LNCaP clone FGC (cell line): ENCODE measurements at regions not wholly inside any gene's neighbourhood (a gene's known extent, or its start where the extent isn't known, plus 50 kb on each side); places are given as distances from the start of the nearest gene placed in this dataset.

ENCODE experiments used
- DNase-seq: peaks from one replicate; pipeline ENCODE4 v3.0.0-alpha.2; 2011; ENCODE audit warnings: low read depth
- H3K4me3 ChIP-seq: 2 replicates; pipeline ENCODE4 v1.5.1; 2011; ENCODE audit warnings: mild to moderate bottlenecking, low read depth, low read length, control low read depth
- TF ChIP-seq, protein P1 (sequence below): IDR thresholded peaks from 2 replicates; pipeline ENCODE4 v1.5.1; 2012; ENCODE audit warnings: mild to moderate bottlenecking; ENCODE audit not compliant: control insufficient read depth, insufficient read depth; ENCODE audit errors: extremely low read depth

DNA sequence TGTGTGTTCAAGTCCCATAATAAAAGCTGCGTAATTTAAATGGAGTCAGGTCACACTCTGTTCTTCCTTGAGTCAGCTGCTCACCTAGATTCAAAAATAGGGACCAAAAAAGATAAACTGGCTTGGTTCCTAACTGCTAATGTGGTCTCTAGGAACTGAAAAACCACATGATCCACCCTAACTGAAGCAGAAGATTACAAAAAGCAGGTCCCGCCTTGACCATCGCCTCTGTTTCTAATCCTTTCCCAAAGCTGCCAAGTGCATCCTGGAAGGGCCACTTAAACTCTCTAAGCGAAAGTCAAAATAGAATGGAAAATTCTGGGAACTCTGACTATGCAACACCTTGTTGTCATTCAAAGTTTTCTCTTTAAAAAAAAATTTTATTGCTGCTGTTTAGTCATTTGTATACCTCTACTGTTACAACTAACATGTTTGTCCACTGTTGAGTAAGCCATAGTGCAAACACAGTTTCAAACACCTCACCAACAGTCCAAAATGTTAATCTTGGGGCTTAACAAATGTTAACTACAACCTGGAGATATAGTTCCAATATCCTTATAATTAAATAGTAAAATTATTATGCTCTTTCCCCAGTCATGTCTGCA lies 88.9 kb upstream of the THBS1 start:
- TF ChIP-seq, protein P1, sequence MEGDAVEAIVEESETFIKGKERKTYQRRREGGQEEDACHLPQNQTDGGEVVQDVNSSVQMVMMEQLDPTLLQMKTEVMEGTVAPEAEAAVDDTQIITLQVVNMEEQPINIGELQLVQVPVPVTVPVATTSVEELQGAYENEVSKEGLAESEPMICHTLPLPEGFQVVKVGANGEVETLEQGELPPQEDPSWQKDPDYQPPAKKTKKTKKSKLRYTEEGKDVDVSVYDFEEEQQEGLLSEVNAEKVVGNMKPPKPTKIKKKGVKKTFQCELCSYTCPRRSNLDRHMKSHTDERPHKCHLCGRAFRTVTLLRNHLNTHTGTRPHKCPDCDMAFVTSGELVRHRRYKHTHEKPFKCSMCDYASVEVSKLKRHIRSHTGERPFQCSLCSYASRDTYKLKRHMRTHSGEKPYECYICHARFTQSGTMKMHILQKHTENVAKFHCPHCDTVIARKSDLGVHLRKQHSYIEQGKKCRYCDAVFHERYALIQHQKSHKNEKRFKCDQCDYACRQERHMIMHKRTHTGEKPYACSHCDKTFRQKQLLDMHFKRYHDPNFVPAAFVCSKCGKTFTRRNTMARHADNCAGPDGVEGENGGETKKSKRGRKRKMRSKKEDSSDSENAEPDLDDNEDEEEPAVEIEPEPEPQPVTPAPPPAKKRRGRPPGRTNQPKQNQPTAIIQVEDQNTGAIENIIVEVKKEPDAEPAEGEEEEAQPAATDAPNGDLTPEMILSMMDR = no peak
- no peak for DNase-seq
- no peak overlapping the region for H3K4me3 ChIP-seq

DNA sequence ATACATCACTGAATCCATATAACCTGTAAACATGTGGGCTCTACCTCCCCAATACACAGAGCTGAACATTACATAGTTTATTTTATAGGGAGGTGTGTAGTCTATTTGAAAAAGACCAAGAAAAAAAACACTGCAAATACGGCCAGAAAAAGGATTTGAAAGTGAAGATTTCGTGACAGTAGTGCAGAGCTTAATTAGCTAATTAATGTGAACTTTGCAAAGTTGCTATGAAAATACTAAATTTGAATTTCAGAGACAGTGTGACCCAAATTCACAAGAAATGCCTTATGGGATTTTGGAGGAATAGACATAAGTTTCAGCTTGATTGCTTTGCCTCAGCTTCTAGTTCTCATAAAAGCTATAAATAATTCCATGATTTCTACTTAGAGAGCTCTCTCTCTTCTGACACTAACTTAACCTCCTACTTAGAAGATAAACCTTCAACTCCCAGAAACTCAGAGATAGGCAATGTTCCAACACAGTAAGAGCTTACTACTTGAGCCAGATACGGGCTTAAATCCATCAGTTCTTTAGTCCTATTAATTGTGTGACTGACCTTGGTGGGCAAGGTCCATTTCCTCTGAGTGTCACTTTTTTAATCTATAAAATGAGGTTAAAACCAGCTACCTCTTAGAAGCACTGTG lies 87.3 kb upstream of the THBS1 start:
- DNase-seq = no peak
- TF ChIP-seq, protein P1 = no peak
- H3K4me3 ChIP-seq = no peak overlapping the region

DNA sequence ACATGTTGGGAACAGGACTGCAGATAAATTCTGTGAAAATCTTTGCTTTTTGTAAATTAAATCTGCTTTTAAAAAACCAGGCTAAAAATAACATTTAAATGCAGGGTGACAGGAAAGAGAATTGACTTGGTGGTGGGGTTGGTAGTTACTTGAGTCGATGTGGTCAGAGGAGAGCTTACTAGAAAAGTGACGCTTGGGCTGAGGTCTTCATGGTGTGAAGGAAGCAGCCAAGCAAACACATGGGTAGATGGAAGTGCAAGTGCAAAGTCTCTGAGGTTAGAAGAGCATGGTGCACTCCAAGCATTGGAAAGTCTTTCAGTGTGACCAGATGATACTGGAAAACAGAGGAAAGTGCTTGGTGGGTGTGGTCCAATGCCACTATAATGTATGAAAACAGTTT lies 86.4 kb upstream of the THBS1 start:
- TF ChIP-seq, protein P1 = no peak
- no peak for DNase-seq
- H3K4me3 ChIP-seq = no peak overlapping the region

DNA sequence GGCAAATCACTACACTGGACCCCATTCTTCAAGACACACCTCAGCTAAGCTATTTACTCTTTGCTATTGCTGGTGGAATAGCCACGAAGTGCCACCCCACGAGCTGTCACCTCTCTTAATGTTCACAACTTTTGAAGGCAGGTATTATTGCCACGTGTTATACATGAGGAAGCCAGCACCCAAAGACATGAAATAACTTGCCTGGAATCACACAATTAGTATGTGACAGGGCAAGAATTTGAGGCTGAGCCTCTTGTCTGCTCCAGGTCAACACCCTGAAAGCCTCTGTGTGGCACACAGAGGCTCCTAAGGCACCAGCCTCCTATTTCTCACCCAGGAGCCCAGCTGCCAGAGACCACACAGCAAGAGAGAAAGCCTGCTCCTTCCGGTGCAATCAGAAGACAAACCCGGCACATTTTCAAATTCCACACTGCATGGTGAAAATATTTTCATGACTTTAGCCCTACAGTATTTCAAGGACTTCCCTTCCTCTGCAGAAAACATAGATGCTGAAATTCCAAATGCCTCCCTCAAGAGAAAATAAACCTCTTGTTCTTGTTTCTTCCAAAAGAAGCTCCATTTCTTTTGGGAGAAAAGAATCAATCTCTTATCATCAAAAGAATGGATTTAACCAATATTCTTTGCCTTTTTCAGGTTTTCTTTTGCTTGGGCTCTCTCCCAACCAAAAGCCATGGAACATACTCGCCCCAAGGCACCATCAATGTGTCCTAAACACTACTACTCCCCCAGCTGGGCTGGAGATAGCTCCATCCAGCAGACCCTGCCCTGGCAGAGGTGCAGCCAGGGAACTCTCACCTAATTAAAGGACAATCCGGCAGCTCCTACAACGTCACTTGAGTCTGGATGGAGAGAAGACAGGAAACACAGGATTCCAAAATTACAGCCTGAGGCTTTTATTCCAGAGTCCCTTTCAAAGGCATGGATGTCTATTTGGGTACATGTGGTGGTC lies 84.7 kb upstream of the THBS1 start:
- TF ChIP-seq, protein P1 = no peak
- no peak overlapping the region for H3K4me3 ChIP-seq
- no peak for DNase-seq

DNA sequence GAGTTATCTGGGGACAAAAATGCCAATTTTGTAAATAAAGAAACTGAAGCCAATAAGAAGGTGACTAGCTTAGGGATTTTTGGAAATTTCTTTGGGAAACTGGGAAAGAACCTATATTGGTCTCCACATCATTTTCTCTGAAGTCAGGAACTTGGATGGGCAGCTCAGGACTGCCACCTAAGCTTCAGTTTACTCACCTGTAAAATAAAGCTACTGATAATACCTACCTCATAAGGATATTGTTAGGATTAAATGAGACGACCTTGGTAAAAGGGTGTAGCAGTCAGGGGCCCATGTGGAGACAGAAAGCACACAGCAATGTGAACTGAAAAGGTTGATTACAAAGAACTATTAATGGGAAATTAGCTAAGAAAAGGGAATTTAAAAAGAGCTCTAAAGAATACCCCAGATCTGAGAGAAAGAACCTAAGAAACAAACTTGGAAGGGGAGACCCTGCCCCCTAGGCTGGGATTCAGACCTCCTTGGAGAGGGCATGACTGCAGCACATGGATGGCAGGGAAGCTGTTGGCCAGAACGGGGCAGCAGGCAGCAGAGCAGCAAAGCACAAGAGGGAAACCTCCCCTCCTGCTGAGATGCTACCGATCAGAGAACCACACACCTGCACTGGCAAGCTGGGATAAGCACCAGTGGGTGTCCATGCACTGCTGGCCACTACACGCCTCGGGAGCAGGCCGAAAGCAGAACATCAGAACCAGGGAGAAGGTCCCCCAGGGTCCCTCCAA lies 83.7 kb upstream of the THBS1 start:
- TF ChIP-seq, protein P1 = peak; percentile 22; the same call in 1 of the 2 replicates
- H3K4me3 ChIP-seq = no peak overlapping the region
- DNase-seq = no peak

DNA sequence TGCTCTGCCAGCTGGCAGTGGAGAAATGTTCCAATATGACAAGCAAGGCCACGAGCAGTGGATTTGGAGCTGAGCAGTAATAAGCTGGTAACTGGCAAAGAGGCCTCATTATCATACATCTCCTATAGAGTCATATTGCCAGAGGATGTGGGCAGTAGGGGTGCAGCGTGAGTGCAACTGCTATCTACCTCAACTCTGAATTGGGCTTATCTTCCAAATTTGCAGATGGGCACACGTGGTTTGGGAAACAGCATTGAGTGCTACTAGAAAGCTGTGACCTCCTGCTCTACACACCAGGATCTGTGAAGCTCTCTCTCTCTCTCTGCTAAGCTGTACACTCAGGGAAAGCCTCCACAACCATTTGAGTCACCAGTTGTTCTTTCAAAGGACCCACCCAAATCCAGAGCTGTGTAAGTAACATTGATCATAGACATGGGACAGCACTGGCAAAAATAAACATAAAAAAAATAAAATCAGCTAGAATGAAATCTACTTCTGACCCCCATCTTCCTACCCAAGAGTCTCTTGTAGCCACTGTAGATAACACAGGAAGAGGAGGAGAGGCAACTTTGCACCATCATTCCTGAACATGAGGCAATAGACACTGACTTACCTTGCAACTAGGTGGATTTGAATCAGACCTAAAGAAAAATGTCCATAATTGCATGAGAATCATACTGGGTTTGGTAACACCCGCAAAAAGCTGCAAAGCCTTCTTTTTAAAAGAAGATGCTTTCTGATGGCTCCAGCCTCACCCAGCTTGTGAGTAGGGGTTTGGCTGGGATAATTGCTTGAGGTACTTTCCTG lies 82.9 kb upstream of the THBS1 start:
- H3K4me3 ChIP-seq = no peak overlapping the region
- TF ChIP-seq, protein P1 = no peak
- DNase-seq = no peak
